ENCODE measurements at regions not wholly inside any gene's neighbourhood (a gene's known extent, or its start where the extent isn't known, plus 50 kb on each side); places are given as distances from the start of the nearest gene placed in this dataset.

DNA sequence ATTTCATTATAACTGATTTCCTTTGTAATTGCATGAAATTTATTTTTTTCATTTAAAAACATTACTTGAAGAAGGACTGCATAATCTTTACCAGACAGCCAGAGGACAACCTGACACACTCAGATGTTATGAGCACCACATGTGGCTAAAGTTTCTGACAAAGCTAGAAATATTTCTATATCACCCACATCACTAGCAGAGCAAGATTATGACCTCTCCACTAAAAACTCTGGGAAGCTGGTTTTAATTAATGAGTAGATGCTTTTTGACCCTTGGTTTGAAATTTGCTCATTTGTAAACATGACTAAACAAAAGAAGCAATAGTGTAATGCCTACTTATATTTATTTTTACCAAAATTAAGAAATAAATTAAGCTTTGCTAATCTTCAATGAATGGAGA is 661.5 kb upstream of the EPHA5 start:
- TF ChIP-seq, protein P1, sequence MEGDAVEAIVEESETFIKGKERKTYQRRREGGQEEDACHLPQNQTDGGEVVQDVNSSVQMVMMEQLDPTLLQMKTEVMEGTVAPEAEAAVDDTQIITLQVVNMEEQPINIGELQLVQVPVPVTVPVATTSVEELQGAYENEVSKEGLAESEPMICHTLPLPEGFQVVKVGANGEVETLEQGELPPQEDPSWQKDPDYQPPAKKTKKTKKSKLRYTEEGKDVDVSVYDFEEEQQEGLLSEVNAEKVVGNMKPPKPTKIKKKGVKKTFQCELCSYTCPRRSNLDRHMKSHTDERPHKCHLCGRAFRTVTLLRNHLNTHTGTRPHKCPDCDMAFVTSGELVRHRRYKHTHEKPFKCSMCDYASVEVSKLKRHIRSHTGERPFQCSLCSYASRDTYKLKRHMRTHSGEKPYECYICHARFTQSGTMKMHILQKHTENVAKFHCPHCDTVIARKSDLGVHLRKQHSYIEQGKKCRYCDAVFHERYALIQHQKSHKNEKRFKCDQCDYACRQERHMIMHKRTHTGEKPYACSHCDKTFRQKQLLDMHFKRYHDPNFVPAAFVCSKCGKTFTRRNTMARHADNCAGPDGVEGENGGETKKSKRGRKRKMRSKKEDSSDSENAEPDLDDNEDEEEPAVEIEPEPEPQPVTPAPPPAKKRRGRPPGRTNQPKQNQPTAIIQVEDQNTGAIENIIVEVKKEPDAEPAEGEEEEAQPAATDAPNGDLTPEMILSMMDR (IDR thresholded peaks at IDR 0.05; ENCODE audit: unreplicated experiment): no peak
- no peak overlapping the region for H3K27ac Mint-ChIP-seq (ENCODE audit: low read depth, unreplicated experiment)
- ChIA-PET POLR2A (interaction anchor here (0.7 kb wide), 1 partner anchor 235 kb away, joined by 3 read pairs; no protein-coding TSS in a partner anchor), CTCF (no interaction called here)
- no peaks in the 10 kb centered on the region for H3K9me3 Mint-ChIP-seq (ENCODE audit: unreplicated experiment)
- DNase-seq (ENCODE audit: unreplicated experiment): no peak
- H3K4me1 Mint-ChIP-seq (ENCODE audit: insufficient read depth, unreplicated experiment): no peaks in the 10 kb centered on the region
- BruUV-seq (replicated peaks): no TSS peak
- no peaks in the 10 kb centered on the region for H3K27me3 Mint-ChIP-seq (ENCODE audit: insufficient read depth, unreplicated experiment)
- no peak overlapping the region for H3K4me3 Mint-ChIP-seq (ENCODE audit: unreplicated experiment)
- H3K36me3 Mint-ChIP-seq (ENCODE audit: insufficient read depth, unreplicated experiment): no peaks in the 10 kb centered on the region
- intact Hi-C loops (cut with micrococcal nuclease): no loop called here

DNA sequence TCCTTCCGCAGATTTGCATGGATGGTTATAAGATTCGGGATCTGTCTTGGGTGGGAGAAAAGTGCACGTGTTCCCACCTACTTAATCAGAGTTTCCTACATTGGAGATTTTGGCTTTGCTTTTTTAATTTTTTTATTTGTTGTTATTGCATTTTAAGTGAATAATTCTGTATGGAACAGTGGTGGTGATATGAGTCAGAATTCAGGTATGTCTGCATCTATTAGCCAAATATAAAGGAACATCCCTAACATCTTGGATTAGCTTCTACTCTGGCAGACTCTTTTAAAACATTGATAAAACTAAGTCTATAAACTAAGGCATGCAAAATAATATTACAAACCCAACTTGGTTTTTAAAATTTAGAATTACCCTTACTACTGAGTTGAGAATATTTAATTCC is 659.8 kb upstream of the EPHA5 start:
- TF ChIP-seq, protein P1 (IDR thresholded peaks at IDR 0.05; ENCODE audit: unreplicated experiment): no peak
- Mint-ChIP-seq H3K27me3 (ENCODE audit: insufficient read depth, unreplicated experiment) (no peaks in the 10 kb centered on the region), H3K27ac (ENCODE audit: low read depth, unreplicated experiment) (no peak overlapping the region), H3K9me3 (ENCODE audit: unreplicated experiment) (no peaks in the 10 kb centered on the region), H3K4me3 (ENCODE audit: unreplicated experiment) (no peak overlapping the region), H3K4me1 (ENCODE audit: insufficient read depth, unreplicated experiment) (no peaks in the 10 kb centered on the region), H3K36me3 (ENCODE audit: insufficient read depth, unreplicated experiment) (no peaks in the 10 kb centered on the region)
- POLR2A ChIA-PET: no interaction called here
- CTCF ChIA-PET: no interaction called here
- intact Hi-C loops (cut with micrococcal nuclease): no loop called here
- BruUV-seq (replicated peaks): no TSS peak
- no peak for DNase-seq (ENCODE audit: unreplicated experiment)

DNA sequence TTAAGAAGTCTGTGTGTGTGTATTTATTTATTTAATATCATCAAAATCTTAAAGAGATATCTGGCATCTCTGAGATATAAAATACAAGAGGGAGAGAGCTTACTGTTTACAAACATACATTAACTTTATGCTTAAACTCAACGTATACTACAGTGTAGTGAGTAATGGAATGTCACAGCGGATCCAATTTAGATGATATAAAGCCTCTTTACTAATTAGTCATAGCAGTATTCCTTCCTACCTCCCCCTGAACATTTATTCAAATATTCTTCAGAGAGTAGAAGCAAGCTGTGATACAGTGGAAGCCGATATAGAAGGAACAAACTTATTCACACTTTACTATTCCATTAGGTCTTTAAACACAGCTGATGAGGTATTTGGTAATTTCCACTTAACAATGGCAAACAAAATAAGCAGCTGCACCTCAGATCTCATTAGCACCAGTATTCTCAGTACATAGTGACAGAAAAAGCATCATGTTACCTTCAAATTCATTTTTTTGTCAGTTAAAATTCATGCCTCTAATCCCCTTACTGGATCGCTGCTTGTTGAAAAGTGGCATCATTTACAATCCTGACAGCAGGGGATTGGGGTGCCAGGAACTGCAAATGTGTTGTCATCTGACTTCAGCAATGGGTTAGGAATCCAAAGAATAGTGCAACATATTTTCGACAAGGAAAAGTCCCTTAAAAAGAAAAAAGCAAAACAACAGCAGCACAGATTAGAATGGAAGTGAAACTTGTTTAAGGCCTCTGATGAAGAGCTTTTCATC is 658.7 kb upstream of the EPHA5 start:
- Mint-ChIP-seq H3K4me3 (ENCODE audit: unreplicated experiment) (no peak overlapping the region), H3K27me3 (ENCODE audit: insufficient read depth, unreplicated experiment) (no peaks in the 10 kb centered on the region), H3K27ac (ENCODE audit: low read depth, unreplicated experiment) (no peak overlapping the region), H3K9me3 (ENCODE audit: unreplicated experiment) (no peaks in the 10 kb centered on the region), H3K36me3 (ENCODE audit: insufficient read depth, unreplicated experiment) (no peaks in the 10 kb centered on the region), H3K4me1 (ENCODE audit: insufficient read depth, unreplicated experiment) (no peaks in the 10 kb centered on the region)
- TF ChIP-seq, protein P1 (IDR thresholded peaks at IDR 0.05; ENCODE audit: unreplicated experiment): no peak
- intact Hi-C loops (cut with micrococcal nuclease): no loop called here
- no peak for DNase-seq (ENCODE audit: unreplicated experiment)
- CTCF ChIA-PET: no interaction called here
- no TSS peak for BruUV-seq (replicated peaks)
- POLR2A ChIA-PET: no interaction called here

DNA sequence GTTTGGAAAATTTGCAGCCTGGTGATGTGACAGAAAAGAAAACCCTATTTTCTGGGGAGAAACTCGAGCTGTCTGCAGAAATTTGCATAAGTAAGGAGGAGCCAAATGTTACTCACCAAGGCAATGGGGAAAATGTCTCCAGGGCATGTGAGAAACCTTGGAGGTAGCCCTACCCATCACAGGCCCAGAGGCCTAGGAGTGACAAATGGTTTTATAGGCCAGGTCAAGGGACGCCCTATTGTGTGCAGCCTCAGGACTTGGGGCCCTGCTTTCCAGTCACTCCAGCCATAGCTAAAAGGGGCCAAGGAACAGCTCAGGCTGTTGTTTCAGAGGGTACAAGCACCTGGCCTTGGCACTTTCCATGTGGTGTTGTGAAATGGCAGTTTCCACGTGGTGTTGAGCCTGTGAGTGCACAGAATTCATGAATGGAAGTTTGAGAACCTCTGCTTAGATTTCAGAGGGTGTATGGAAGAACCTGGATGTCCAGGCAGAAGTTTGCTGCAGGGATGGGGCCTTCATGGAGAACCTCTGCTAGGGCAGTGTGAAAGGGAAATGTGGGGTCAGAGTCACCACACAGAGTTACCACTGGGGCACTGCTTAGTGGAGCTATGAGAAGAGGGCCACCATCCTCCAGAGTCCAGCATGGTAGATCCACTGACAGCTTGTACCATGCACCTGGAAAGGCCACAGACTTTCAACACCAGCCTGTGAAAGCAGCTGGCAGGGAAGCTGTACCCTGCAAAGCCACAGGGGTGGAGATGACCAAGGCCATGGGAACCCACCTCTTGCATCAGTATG is 637.6 kb upstream of the EPHA5 start:
- Mint-ChIP-seq H3K27me3 (ENCODE audit: insufficient read depth, unreplicated experiment) (no peaks in the 10 kb centered on the region), H3K27ac (ENCODE audit: low read depth, unreplicated experiment) (no peak overlapping the region), H3K4me3 (ENCODE audit: unreplicated experiment) (no peak overlapping the region), H3K36me3 (ENCODE audit: insufficient read depth, unreplicated experiment) (no peaks in the 10 kb centered on the region), H3K4me1 (ENCODE audit: insufficient read depth, unreplicated experiment) (no peaks in the 10 kb centered on the region), H3K9me3 (ENCODE audit: unreplicated experiment) (peaks cover 9% of the 10 kb centered on the region)
- ChIA-PET CTCF (no interaction called here), POLR2A (no interaction called here)
- no peak for DNase-seq (ENCODE audit: unreplicated experiment)
- BruUV-seq (replicated peaks): no TSS peak
- TF ChIP-seq, protein P1 (IDR thresholded peaks at IDR 0.05; ENCODE audit: unreplicated experiment): no peak
- intact Hi-C loops (cut with micrococcal nuclease): no loop called here
